ENCODE measurements at regions not wholly inside any gene's neighbourhood (a gene's known extent, or its start where the extent isn't known, plus 50 kb on each side); places are given as distances from the start of the nearest gene placed in this dataset.
A peak's percentile ranks its signal among the peaks of the same experiment; 100 is the strongest.

DNA sequence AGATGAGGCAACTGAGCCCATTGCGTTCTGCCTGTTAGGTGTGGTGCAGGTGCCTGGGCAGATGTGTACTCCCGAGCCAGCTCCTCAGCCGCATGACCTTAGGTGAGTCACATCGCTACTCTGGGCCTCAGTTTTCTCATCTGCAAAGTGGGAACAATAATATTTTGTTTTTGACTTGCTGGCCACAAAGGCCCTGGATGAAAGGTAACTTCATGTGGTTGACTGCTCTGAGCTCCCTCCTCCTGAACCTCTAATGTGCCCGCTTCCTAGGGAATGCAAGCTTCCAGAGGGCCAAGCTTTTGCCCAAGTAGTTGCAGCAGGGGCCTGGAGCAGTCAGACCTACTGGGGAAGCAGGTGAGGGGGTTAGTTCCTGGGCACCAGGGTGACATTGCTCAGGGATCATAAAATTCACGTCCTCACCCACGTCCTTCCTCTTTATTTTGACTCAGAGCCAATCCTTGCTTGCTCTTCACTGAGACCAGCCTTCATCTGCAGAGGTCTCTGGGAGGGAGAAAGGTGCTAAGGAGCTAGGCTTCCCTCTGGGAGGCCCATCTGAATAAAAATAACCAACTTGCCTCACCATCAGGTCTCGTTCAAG lies 149.0 kb upstream of the TLE3 start:
- TF ChIP-seq, protein P1, sequence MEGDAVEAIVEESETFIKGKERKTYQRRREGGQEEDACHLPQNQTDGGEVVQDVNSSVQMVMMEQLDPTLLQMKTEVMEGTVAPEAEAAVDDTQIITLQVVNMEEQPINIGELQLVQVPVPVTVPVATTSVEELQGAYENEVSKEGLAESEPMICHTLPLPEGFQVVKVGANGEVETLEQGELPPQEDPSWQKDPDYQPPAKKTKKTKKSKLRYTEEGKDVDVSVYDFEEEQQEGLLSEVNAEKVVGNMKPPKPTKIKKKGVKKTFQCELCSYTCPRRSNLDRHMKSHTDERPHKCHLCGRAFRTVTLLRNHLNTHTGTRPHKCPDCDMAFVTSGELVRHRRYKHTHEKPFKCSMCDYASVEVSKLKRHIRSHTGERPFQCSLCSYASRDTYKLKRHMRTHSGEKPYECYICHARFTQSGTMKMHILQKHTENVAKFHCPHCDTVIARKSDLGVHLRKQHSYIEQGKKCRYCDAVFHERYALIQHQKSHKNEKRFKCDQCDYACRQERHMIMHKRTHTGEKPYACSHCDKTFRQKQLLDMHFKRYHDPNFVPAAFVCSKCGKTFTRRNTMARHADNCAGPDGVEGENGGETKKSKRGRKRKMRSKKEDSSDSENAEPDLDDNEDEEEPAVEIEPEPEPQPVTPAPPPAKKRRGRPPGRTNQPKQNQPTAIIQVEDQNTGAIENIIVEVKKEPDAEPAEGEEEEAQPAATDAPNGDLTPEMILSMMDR (IDR thresholded peaks at IDR 0.05) = no peak
- Histone ChIP-seq H3K36me3 (no peaks in the 10 kb centered on the region), H3K4me3 (no peak overlapping the region), H3K27ac (no peak overlapping the region), H3K4me1 (peaks cover 6% of the 10 kb centered on the region), H3K9me3 (no peaks in the 10 kb centered on the region), H3K27me3 (ENCODE audit: low read depth) (no peaks in the 10 kb centered on the region)
- no peak for DNase-seq
- intact Hi-C loops (cut with DNase I) = no loop called here
- ATAC-seq = no peak

DNA sequence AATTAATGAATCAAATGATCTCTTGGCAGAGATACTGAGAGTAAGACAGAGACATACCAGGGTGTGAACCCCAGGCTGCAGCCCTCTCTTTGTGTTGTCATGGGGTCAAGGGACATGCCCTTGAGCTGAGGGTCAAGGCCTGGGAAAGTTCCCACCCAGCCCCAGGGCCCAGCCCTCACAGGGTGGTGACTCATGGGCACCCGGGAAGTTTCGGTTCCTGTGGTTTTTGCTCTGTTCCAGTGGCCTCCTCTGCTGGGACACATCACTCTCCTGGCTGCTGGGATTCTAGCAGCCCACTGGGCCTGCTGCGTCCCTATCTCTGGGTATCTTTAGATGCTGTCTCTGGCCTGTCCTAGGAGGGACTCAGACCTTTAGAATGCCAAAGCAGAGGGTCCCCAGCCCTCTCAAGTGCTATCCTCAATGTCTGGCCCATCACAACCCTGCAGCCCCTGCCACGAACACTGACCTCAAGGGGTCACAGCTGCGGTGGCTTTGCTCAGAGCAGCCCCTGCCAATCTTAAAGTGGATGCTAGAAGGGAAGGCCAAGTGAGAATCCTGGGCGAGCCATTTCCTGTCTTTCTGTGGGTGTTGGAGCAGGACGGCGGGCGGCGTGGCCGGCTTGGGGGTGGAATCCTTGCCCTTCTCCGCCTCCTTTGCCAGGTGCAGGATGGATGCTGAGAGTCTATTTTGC lies 148.4 kb upstream of the TLE3 start:
- TF ChIP-seq, protein P1 (IDR thresholded peaks at IDR 0.05) = no peak
- Histone ChIP-seq H3K9me3 (no peaks in the 10 kb centered on the region), H3K4me1 (peaks cover 6% of the 10 kb centered on the region), H3K4me3 (no peak overlapping the region), H3K27me3 (ENCODE audit: low read depth) (no peaks in the 10 kb centered on the region), H3K27ac (no peak overlapping the region), H3K36me3 (no peaks in the 10 kb centered on the region)
- ATAC-seq (peak; percentile 75 to 80), DNase-seq (peak; percentile 74)
- intact Hi-C loops (cut with DNase I) = no loop called here

DNA sequence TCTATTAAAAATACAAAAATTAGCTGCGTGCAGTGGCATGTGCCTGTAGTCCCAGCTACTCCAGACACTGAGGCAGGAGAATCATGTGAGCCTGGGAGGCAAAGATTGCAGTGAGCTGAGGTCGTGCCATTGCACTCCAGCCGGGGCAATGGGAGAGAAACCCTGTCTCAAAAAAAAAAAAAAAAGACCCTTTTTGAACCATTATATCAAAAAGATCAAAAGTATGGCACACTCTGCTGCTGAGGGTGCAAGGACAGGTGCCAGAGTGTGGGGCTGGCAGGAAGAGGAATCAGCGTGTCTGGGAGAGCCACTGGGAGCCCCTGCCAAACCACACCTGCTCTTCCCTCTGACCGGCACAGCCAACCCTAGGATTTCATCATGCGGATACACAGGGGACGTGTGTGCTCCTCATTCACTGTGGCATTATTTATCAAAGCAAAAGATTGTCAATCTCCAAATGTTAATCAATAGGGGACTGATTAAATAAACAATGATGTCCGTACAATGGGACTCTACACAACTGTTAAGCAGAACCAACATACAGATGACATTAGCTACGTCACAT lies 147.3 kb upstream of the TLE3 start:
- no peaks in the 10 kb centered on the region for H3K36me3 ChIP-seq
- intact Hi-C loops (cut with DNase I) = no loop called here
- no peaks in the 10 kb centered on the region for H3K9me3 ChIP-seq
- no peak overlapping the region for H3K27ac ChIP-seq
- no peak for ATAC-seq
- TF ChIP-seq, protein P1 (IDR thresholded peaks at IDR 0.05) = no peak
- no peaks in the 10 kb centered on the region for H3K27me3 ChIP-seq (ENCODE audit: low read depth)
- H3K4me3 ChIP-seq = no peak overlapping the region
- H3K4me1 ChIP-seq = peaks cover 6% of the 10 kb centered on the region
- no peak for DNase-seq

DNA sequence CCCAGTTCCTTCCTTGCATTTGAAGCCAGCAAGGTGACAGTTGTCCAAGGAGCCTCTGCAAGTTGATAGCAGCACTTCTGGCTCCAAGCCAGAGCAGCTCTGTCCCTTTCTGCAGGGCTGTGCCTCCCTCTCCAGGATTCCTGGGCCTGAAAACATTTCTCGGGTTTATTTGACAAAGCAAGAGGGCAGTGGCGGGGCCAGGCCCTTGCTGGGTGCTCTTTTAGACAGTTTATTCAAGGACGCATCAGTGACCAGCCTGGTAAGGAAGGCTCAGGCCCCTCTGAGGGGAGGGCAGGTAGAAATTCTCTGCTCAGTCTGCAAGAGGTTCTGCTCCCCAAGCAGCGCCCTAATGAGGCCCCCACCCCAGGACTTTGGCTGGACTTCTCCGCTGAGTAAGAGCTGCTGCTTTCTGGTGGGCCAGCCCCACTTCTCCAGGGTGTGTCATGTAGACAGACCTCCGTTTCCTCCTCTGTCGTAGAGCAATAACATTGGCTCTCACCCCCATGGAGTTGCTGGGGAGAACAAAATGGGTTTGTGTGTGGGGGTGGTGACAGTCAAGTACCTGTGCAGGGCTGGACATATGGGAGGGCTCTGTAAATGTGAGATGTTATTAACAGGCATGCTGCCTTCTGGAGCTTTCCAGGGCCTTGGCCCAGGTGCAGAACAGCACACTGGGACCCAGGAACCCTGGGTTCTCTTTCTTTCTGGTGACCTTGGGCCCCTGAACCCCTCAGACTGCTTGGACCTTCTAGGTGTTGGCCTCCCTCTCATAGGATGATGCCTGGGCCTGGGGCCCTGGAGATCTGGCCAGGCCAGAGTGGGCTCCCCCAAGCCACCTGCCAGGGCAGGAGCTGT lies 146.2 kb upstream of the TLE3 start:
- intact Hi-C loops (cut with DNase I) = no loop called here

More for the DNA sequence above, 146.2 kb upstream of the TLE3 start:
- ATAC-seq = no peak
- Histone ChIP-seq H3K4me1 (peaks cover 6% of the 10 kb centered on the region), H3K27me3 (ENCODE audit: low read depth) (no peaks in the 10 kb centered on the region), H3K9me3 (no peaks in the 10 kb centered on the region), H3K36me3 (no peaks in the 10 kb centered on the region), H3K27ac (no peak overlapping the region), H3K4me3 (no peak overlapping the region)
- no peak for DNase-seq
- TF ChIP-seq, protein P1 (IDR thresholded peaks at IDR 0.05) = no peak

All from lower lobe of right lung (tissue), 2 donors.